SKM-1 (cell line): ENCODE measurements at regions not wholly inside any gene's neighbourhood (a gene's known extent, or its start where the extent isn't known, plus 50 kb on each side); places are given as distances from the start of the nearest gene placed in this dataset.
"Not testable (repeated sequence)": the region's sequence is repeated elsewhere in the genome, so short reads cannot be mapped to it uniquely, and the experiment has no call there.

Source experiments
- DNase-seq: peaks from one replicate; lab custom pipeline; 2025; ENCODE audit not compliant: unreplicated experiment; lab: John Stamatoyannopoulos, UW

- DNase-seq = no peak
Observed at GRCh38 chr2:81078102-81078501, 773.5 kb upstream of the LRRTM1 start.

- no peak for DNase-seq
Observed at GRCh38 chr2:81077396-81077795, 772.8 kb upstream of the LRRTM1 start.

GRCh38 chr2:81073412-81073811, 768.9 kb upstream of the LRRTM1 start:
- no peak for DNase-seq

- DNase-seq = no peak
Observed at GRCh38 chr2:81068144-81068543, 763.6 kb upstream of the LRRTM1 start.

GRCh38 chr2:81061016-81061415, 756.5 kb upstream of the LRRTM1 start:
- no peak for DNase-seq

GRCh38 chr2:81050580-81051095, 746.1 kb upstream of the LRRTM1 start:
- DNase-seq = no peak

- no peak for DNase-seq
Observed at GRCh38 chr2:81043681-81044080, 739.1 kb upstream of the LRRTM1 start.

GRCh38 chr2:81007104-81007503, 702.6 kb upstream of the LRRTM1 start:
- no peak for DNase-seq

GRCh38 chr2:81002906-81003305, 698.4 kb upstream of the LRRTM1 start:
- DNase-seq = no peak

GRCh38 chr2:80987466-80987865, 682.9 kb upstream of the LRRTM1 start:
- DNase-seq = no peak

- DNase-seq = no peak
Observed at GRCh38 chr2:80969900-80970299, 665.3 kb upstream of the LRRTM1 start.

GRCh38 chr2:80968450-80968849, 663.9 kb upstream of the LRRTM1 start:
- no peak for DNase-seq

- DNase-seq = no peak
Observed at GRCh38 chr2:80947601-80948130, 643.1 kb upstream of the LRRTM1 start.

- no peak for DNase-seq
Observed at GRCh38 chr2:80943487-80943886, 638.9 kb upstream of the LRRTM1 start.

- DNase-seq = no peak
Observed at GRCh38 chr2:80942766-80943165, 638.2 kb upstream of the LRRTM1 start.

- DNase-seq = no peak
Observed at GRCh38 chr2:80938463-80938862, 633.9 kb upstream of the LRRTM1 start.

GRCh38 chr2:80931820-80932219, 627.3 kb upstream of the LRRTM1 start:
- DNase-seq = not testable (repeated sequence)

GRCh38 chr2:80930777-80931176, 626.2 kb upstream of the LRRTM1 start:
- no peak for DNase-seq

- DNase-seq = no peak
Observed at GRCh38 chr2:80926168-80926567, 621.6 kb upstream of the LRRTM1 start.

GRCh38 chr2:80896576-80896975, 592.0 kb upstream of the LRRTM1 start:
- DNase-seq = no peak

- DNase-seq = no peak
Observed at GRCh38 chr2:80894486-80894885, 589.9 kb upstream of the LRRTM1 start.

- no peak for DNase-seq
Observed at GRCh38 chr2:80893711-80894110, 589.2 kb upstream of the LRRTM1 start.

GRCh38 chr2:80889009-80889408, 584.5 kb upstream of the LRRTM1 start:
- DNase-seq = no peak
